B cell (primary cell): ENCODE measurements at regions not wholly inside any gene's neighbourhood (a gene's known extent, or its start where the extent isn't known, plus 50 kb on each side); places are given as distances from the start of the nearest gene placed in this dataset.

ENCODE experiments used
- ATAC-seq: fragments of 200-7000 bp; cut with Tn5 transposase; one replicate; pipeline ENCODE4 v1.10.0; 2021; ENCODE audit warnings: low read depth, mild to moderate bottlenecking, moderate number of reproducible peaks, moderate library complexity
- CTCF ChIA-PET: fragments of 350-600 bp; sonication (Branson Sonifier 250); formaldehyde crosslinking; loops from one replicate; lab custom pipeline; 2021; ENCODE audit warnings: antibody characterized with exemption, inconsistent platforms; lab: Charles Lee
- POLR2A ChIA-PET: fragments of 350-600 bp; sonication (Branson Sonifier 250); formaldehyde crosslinking; loops from one replicate; lab custom pipeline; 2021; ENCODE audit warnings: antibody characterized with exemption; lab: Charles Lee
- DNase-seq: peaks from one replicate; pipeline ENCODE4 v3.0.0; 2013
- H2AFZ ChIP-seq: 2 replicates; pipeline ENCODE4 v1.6.1; 2012; ENCODE audit warnings: mild to moderate bottlenecking, low read depth, low read length; ENCODE audit not compliant: insufficient read depth, poor library complexity, severe bottlenecking
- H3K27ac ChIP-seq, 2 donors: 1 replicate in 1 of 2; 2 replicates in 1 of 2; pipeline ENCODE4 v1.5.1; 2012 to 2013; ENCODE audit warnings: low read length in 2 of 2, mild to moderate bottlenecking in 2 of 2, moderate library complexity in 1 of 2
- H3K27me3 ChIP-seq, 4 experiments: fragments of 200-600 bp in 1 of 4; sonication (generic) in 1 of 4; replicated peaks in 1 of 4; 1 replicate in 2 of 4; 2 replicates in 2 of 4; pipeline versions ENCODE4 v1.6.1 to v1.7.0; 2013 to 2016; ENCODE audit warnings: low read length in 3 of 4, mild to moderate bottlenecking in 2 of 4, mixed read lengths in 1 of 4, moderate library complexity in 1 of 4; ENCODE audit not compliant: insufficient read depth in 4 of 4, control insufficient read depth in 3 of 4; ENCODE audit errors: control extremely low read depth in 1 of 4
- H3K36me3 ChIP-seq, 2 experiments: replicated peaks in 1 of 2; 1 replicate in 1 of 2; 2 replicates in 1 of 2; pipeline versions ENCODE4 v1.6.1 to v1.7.1; 2013; ENCODE audit warnings: low read length in 1 of 2; ENCODE audit not compliant: insufficient read depth in 2 of 2, control insufficient read depth in 1 of 2; ENCODE audit errors: control extremely low read depth in 1 of 2, extremely low read depth in 1 of 2
- H3K4me1 ChIP-seq, 2 donors: fragments of 200-600 bp in 1 of 2; sonication (generic) in 1 of 2; 1 replicate in 1 of 2; 2 replicates in 1 of 2; pipeline versions ENCODE4 v1.5.1 to v1.6.1; 2013 to 2017; ENCODE audit warnings: low read length in 2 of 2; ENCODE audit not compliant: control insufficient read depth in 2 of 2, insufficient read depth in 2 of 2
- H3K4me2 ChIP-seq: replicated peaks from 2 replicates; pipeline ENCODE3; 2012; ENCODE audit warnings: mild to moderate bottlenecking, low read depth, low read length; ENCODE audit not compliant: poor library complexity, severe bottlenecking
- H3K4me3 ChIP-seq, 5 experiments: fragments of 200-600 bp in 1 of 5; sonication (generic) in 1 of 5; 1 replicate in 3 of 5; 2 replicates in 2 of 5; pipeline versions ENCODE4 v1.5.1 to v1.7.0; 2011 to 2016; ENCODE audit warnings: low read length in 4 of 5, mild to moderate bottlenecking in 4 of 5, low read depth in 2 of 5, control low read depth in 1 of 5, moderate library complexity in 1 of 5; ENCODE audit not compliant: insufficient read depth in 1 of 5; ENCODE audit errors: control extremely low read depth in 1 of 5, extremely low read depth in 1 of 5
- H3K79me2 ChIP-seq: fragments of 200-600 bp; sonication (generic); one replicate; pipeline ENCODE4 v1.6.0; 2016; ENCODE audit warnings: low read length; ENCODE audit not compliant: control insufficient read depth, insufficient read depth
- H3K9ac ChIP-seq: fragments of 200-600 bp; sonication (generic); 2 replicates; pipeline ENCODE4 v1.6.1; 2017; ENCODE audit warnings: mild to moderate bottlenecking, low read length, moderate library complexity
- H3K9me3 ChIP-seq, 3 donors: one replicate each; pipeline versions ENCODE4 v1.6.1 to v1.7.1; 2013; ENCODE audit warnings: low read length in 2 of 3; ENCODE audit not compliant: control insufficient read depth in 2 of 3, insufficient read depth in 1 of 3; ENCODE audit errors: control extremely low read depth in 1 of 3
- H4K20me1 ChIP-seq: 2 replicates; pipeline ENCODE4 v1.6.0; 2012; ENCODE audit warnings: mild to moderate bottlenecking, low read length; ENCODE audit not compliant: insufficient read depth, control insufficient read depth, poor library complexity, severe bottlenecking
- H3K27ac Mint-ChIP-seq: one replicate; pipeline ENCODE4 v1.8.0; 2021; ENCODE audit warnings: mixed read lengths
- H3K27me3 Mint-ChIP-seq: one replicate; pipeline ENCODE4 v1.8.0; 2021; ENCODE audit warnings: mixed read lengths
- H3K4me1 Mint-ChIP-seq: one replicate; pipeline ENCODE4 v1.8.0; 2021; ENCODE audit warnings: mixed read lengths
- H3K4me3 Mint-ChIP-seq: one replicate; pipeline ENCODE4 v1.8.0; 2021; ENCODE audit warnings: mixed read lengths
- H3K9me3 Mint-ChIP-seq: one replicate; pipeline ENCODE4 v1.8.0; 2022; ENCODE audit warnings: mixed read lengths; ENCODE audit not compliant: insufficient read depth
- EZH2 ChIP-seq: IDR thresholded peaks from 2 replicates; pipeline ENCODE4 v1.6.1; 2012; ENCODE audit warnings: borderline replicate concordance, low read depth, mild to moderate bottlenecking, moderate library complexity, low read length; ENCODE audit not compliant: insufficient read depth, poor library complexity, severe bottlenecking
- WGBS: methylation state at CpG from one replicate; pipeline ENCODE4 v1.1.5; 2013; ENCODE audit warnings: missing lambda C conversion rate; ENCODE audit not compliant: insufficient coverage; 5-methylcytosine and 5-hydroxymethylcytosine counted together
- intact Hi-C: fragments of 100-400 bp; cut with micrococcal nuclease; formaldehyde crosslinking; loops from one replicate; pipeline ENCODE4 v1.10.0; 2022
- TF ChIP-seq, protein P1 (sequence below): fragments of 200-600 bp; IDR thresholded peaks from one replicate; pipeline ENCODE4 v1.8.0; 2022; ENCODE audit warnings: antibody characterized with exemption, mild to moderate bottlenecking

DNA sequence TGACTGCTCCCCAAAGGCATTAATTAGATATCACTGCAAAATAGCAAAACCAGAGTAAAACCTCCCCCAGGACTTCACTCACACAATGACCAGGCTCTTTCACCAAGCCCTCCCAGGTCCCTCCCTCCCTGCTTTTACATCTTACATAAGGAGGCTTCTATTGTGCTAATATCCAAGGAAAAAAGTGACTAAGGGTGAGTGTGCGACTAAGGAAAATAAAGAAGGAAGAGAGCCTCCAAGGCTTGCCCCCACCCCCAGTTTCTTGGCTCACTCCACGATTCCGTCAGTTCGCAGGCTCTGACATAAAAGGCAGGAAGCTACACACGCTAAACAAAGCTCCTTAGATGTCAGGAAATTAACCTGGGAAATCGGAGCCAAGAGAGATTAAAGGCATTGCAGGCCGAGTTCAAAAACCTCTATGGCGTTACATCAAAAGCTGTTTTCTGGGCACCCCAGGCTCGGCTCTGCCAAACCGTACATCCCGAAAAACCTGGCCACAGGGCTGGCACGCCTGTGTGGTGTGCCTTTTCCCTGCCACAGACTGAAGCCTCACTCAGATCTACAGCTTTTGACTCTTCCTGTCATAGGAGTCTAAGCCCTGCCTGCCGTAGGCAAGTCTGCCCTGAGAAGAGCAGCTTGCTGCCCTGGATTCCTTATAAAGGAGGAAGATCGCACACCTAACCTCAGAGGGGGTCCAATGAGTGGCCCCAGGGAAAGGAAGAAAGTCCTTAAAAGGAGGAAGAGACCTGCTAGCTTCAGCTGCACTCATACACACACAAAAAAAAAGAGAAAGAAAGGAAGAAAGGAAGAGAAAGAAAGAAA, 67.0 kb upstream of the SERP2 start:
- intact Hi-C loops = no loop called here
- H3K4me1 ChIP-seq = no peaks in the 10 kb centered on the region
- DNase-seq = no peak
- peaks cover 2% of the 10 kb centered on the region for H3K4me1 Mint-ChIP-seq
- H3K4me3 ChIP-seq = no peak overlapping the region
- no peak overlapping the region for H3K27ac ChIP-seq
- H3K27ac Mint-ChIP-seq = no peak overlapping the region
- H3K27me3 Mint-ChIP-seq = peaks cover 6% of the 10 kb centered on the region
- H3K4me2 ChIP-seq = no peak overlapping the region
- ATAC-seq = no peak
- H3K9ac ChIP-seq = no peak overlapping the region
- H3K79me2 ChIP-seq = no peaks in the 10 kb centered on the region
- H3K4me3 Mint-ChIP-seq = no peak overlapping the region
- H3K9me3 Mint-ChIP-seq = no peaks in the 10 kb centered on the region
- H3K9me3 ChIP-seq = no peaks in the 10 kb centered on the region
- ChIA-PET POLR2A (no interaction called here), CTCF (no interaction called here)
- H2AFZ ChIP-seq = no peak overlapping the region
- no peaks in the 10 kb centered on the region for H3K27me3 ChIP-seq
- TF ChIP-seq, protein P1, sequence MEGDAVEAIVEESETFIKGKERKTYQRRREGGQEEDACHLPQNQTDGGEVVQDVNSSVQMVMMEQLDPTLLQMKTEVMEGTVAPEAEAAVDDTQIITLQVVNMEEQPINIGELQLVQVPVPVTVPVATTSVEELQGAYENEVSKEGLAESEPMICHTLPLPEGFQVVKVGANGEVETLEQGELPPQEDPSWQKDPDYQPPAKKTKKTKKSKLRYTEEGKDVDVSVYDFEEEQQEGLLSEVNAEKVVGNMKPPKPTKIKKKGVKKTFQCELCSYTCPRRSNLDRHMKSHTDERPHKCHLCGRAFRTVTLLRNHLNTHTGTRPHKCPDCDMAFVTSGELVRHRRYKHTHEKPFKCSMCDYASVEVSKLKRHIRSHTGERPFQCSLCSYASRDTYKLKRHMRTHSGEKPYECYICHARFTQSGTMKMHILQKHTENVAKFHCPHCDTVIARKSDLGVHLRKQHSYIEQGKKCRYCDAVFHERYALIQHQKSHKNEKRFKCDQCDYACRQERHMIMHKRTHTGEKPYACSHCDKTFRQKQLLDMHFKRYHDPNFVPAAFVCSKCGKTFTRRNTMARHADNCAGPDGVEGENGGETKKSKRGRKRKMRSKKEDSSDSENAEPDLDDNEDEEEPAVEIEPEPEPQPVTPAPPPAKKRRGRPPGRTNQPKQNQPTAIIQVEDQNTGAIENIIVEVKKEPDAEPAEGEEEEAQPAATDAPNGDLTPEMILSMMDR = no peak
- TF ChIP-seq EZH2 = no peak
- 68% methylated on average over 11 of the region's 14 CpGs for WGBS
- H4K20me1 ChIP-seq = no peaks in the 10 kb centered on the region
- H3K36me3 ChIP-seq = no peaks in the 10 kb centered on the region

DNA sequence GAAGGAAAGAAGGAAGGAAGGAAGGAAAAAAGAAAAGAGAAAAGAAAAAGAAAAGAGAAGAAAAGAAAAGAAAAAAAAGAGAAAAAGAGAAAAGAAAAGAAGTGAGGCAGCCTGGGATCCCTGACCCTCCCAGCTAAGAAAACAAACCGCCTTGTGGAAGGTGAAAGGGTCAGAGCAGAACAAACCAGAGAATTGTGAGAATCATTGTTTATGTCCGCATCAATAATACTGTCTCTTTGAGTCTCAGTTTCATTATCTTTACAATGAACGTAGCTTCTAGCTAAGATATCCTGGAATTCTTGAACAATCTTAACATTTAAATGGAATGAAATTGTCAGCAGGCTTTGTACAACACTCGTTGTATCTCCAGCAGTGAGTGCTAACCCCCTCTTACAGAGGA, 66.4 kb upstream of the SERP2 start:
- DNase-seq (no peak), ATAC-seq (no peak)
- Histone ChIP-seq H3K4me1 (no peaks in the 10 kb centered on the region), H3K79me2 (no peaks in the 10 kb centered on the region), H3K27me3 (no peaks in the 10 kb centered on the region), H3K36me3 (no peaks in the 10 kb centered on the region), H3K27ac (no peak overlapping the region), H3K4me2 (no peak overlapping the region), H2AFZ (no peak overlapping the region), H3K9me3 (no peaks in the 10 kb centered on the region), H4K20me1 (no peaks in the 10 kb centered on the region), H3K9ac (no peak overlapping the region), H3K4me3 (no peak overlapping the region)
- TF ChIP-seq, protein P1 = no peak
- TF ChIP-seq EZH2 = no peak
- H3K4me1 Mint-ChIP-seq = no peaks in the 10 kb centered on the region
- H3K9me3 Mint-ChIP-seq = no peaks in the 10 kb centered on the region
- 95% methylated on average over 3 of the region's 4 CpGs for WGBS
- peaks cover 4% of the 10 kb centered on the region for H3K27me3 Mint-ChIP-seq
- H3K27ac Mint-ChIP-seq = no peak overlapping the region
- no peak overlapping the region for H3K4me3 Mint-ChIP-seq
- POLR2A ChIA-PET = no interaction called here
- CTCF ChIA-PET = no interaction called here
- intact Hi-C loops = no loop called here
